Fibroblast of pulmonary artery (primary cell): ENCODE measurements at regions not wholly inside any gene's neighbourhood (a gene's known extent, or its start where the extent isn't known, plus 50 kb on each side); places are given as distances from the start of the nearest gene placed in this dataset.
"Not testable (repeated sequence)": the region's sequence is repeated elsewhere in the genome, so short reads cannot be mapped to it uniquely, and the experiment has no call there.

Source experiments
- DNase-seq: peaks from one replicate; pipeline ENCODE4 v3.0.0-alpha.2; 2010; ENCODE audit warnings: low read depth
- H3K4me3 ChIP-seq: replicated peaks from 2 replicates; pipeline ENCODE4 v1.5.1; 2011; ENCODE audit warnings: low read depth, mild to moderate bottlenecking, control low read depth, low read length, moderate library complexity
- CTCF ChIP-seq: IDR thresholded peaks from 2 replicates; pipeline ENCODE4 v1.5.1; 2011; ENCODE audit warnings: mild to moderate bottlenecking, control low read depth, low read length, inconsistent platforms; ENCODE audit errors: missing control alignments

GRCh38 chr1:101408212-101409042 is 171.6 kb downstream of the S1PR1 start:
- no peak for DNase-seq
- no peak for TF ChIP-seq CTCF
- H3K4me3 ChIP-seq: no peak overlapping the region

GRCh38 chr1:101409102-101409501 is 172.3 kb downstream of the S1PR1 start:
- TF ChIP-seq CTCF: no peak
- no peak overlapping the region for H3K4me3 ChIP-seq
- DNase-seq: no peak

GRCh38 chr1:101410048-101410878 is 173.4 kb downstream of the S1PR1 start:
- H3K4me3 ChIP-seq: no peak overlapping the region
- DNase-seq: peak; percentile 4
- TF ChIP-seq CTCF: no peak

GRCh38 chr1:101420406-101420805 is 183.6 kb downstream of the S1PR1 start:
- H3K4me3 ChIP-seq: no peak overlapping the region
- no peak for TF ChIP-seq CTCF
- DNase-seq: no peak

- not testable (repeated sequence) for H3K4me3 ChIP-seq, DNase-seq
Measured at GRCh38 chr1:101428083-101428482, 191.3 kb downstream of the S1PR1 start.

GRCh38 chr1:101428562-101428961 is 191.7 kb downstream of the S1PR1 start:
- DNase-seq: no peak
- TF ChIP-seq CTCF: no peak
- H3K4me3 ChIP-seq: no peak overlapping the region

- no peak overlapping the region for H3K4me3 ChIP-seq
- no peak for DNase-seq
- TF ChIP-seq CTCF: no peak
Measured at GRCh38 chr1:101431956-101432510, 195.2 kb downstream of the S1PR1 start.
